Omental fat pad (tissue), 3 donors: ENCODE measurements at regions not wholly inside any gene's neighbourhood (a gene's known extent, or its start where the extent isn't known, plus 50 kb on each side); places are given as distances from the start of the nearest gene placed in this dataset.

Experiments
- ATAC-seq: fragments of 150-250 bp; one replicate; pipeline ENCODE4 v1.9.1; 2016; ENCODE audit warnings: mild to moderate bottlenecking, moderate library complexity; ENCODE audit not compliant: low FRiP score
- DNase-seq: peaks from one replicate; pipeline ENCODE4 v3.0.0-alpha.2; 2019; ENCODE audit warnings: low spot score
- TF ChIP-seq, protein P1 (sequence below), 3 donors: fragments of 450-650 bp; IDR thresholded peaks; one replicate each; pipeline ENCODE4 v1.5.1; 2016 to 2017; ENCODE audit warnings: antibody characterized with exemption in 3 of 3, mild to moderate bottlenecking in 3 of 3, moderate library complexity in 2 of 3

GRCh38 chr11:120023551-120023950 is 114.4 kb downstream of the TRIM29 start:
- DNase-seq (no peak), ATAC-seq (no peak)
- TF ChIP-seq, protein P1, sequence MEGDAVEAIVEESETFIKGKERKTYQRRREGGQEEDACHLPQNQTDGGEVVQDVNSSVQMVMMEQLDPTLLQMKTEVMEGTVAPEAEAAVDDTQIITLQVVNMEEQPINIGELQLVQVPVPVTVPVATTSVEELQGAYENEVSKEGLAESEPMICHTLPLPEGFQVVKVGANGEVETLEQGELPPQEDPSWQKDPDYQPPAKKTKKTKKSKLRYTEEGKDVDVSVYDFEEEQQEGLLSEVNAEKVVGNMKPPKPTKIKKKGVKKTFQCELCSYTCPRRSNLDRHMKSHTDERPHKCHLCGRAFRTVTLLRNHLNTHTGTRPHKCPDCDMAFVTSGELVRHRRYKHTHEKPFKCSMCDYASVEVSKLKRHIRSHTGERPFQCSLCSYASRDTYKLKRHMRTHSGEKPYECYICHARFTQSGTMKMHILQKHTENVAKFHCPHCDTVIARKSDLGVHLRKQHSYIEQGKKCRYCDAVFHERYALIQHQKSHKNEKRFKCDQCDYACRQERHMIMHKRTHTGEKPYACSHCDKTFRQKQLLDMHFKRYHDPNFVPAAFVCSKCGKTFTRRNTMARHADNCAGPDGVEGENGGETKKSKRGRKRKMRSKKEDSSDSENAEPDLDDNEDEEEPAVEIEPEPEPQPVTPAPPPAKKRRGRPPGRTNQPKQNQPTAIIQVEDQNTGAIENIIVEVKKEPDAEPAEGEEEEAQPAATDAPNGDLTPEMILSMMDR (IDR thresholded peaks at IDR 0.05) = no peak

- ATAC-seq = no peak
- DNase-seq = no peak
- TF ChIP-seq, protein P1 (IDR thresholded peaks at IDR 0.05) = no peak
Observed at GRCh38 chr11:120023120-120023519, 114.8 kb downstream of the TRIM29 start.

GRCh38 chr11:120022617-120023016 is 115.3 kb downstream of the TRIM29 start:
- no peak for ATAC-seq
- no peak for DNase-seq
- TF ChIP-seq, protein P1 (IDR thresholded peaks at IDR 0.05) = no peak

DNA sequence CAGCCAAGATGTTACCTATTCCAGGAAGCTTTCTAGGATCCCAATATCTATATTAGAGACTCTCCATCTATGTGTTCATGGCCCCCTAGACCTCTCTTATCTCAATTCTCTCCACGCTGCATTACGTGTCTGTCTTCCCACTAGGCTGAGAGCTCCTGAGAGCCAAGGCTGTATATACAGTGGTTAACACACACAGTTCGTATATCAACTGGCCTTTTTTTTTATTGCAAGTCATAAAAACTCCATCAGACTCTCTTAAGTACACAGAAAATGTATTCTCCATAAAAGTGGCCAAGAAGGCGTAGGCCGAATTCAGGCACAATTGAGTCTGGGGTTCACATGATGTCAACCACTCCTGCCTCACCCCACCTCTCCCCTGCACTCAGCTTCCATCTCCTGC is 115.9 kb downstream of the TRIM29 start:
- DNase-seq (no peak), ATAC-seq (no peak)
- TF ChIP-seq, protein P1 (IDR thresholded peaks at IDR 0.05) = no peak

GRCh38 chr11:120021391-120021953 is 116.4 kb downstream of the TRIM29 start:
- TF ChIP-seq, protein P1 (IDR thresholded peaks at IDR 0.05) = no peak
- DNase-seq (no peak), ATAC-seq (no peak)

DNA sequence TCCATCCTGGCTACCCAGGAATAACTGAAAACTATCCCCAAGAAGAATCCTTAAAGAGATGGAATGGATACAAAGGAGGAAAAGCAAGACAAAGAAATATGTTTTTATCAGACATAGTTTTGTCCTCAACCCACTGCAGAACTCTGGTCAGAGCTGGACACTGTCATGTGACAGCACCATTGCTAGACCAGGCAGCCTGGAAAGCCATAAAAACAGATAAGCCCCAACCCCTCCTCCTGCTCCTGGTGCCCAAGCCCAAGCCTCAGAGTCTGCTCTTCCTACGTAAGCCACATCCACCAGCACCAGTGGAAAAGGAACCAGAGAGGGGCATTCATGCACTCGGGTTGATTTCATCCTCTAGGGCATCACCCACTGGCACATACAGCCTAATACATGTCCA is 116.9 kb downstream of the TRIM29 start:
- DNase-seq (no peak), ATAC-seq (no peak)
- TF ChIP-seq, protein P1 (IDR thresholded peaks at IDR 0.05) = no peak

GRCh38 chr11:120020486-120020885 is 117.4 kb downstream of the TRIM29 start:
- no peak for DNase-seq
- TF ChIP-seq, protein P1 (IDR thresholded peaks at IDR 0.05) = no peak
- ATAC-seq = no peak
